ENCODE measurements at regions not wholly inside any gene's neighbourhood (a gene's known extent, or its start where the extent isn't known, plus 50 kb on each side); places are given as distances from the start of the nearest gene placed in this dataset.

DNA sequence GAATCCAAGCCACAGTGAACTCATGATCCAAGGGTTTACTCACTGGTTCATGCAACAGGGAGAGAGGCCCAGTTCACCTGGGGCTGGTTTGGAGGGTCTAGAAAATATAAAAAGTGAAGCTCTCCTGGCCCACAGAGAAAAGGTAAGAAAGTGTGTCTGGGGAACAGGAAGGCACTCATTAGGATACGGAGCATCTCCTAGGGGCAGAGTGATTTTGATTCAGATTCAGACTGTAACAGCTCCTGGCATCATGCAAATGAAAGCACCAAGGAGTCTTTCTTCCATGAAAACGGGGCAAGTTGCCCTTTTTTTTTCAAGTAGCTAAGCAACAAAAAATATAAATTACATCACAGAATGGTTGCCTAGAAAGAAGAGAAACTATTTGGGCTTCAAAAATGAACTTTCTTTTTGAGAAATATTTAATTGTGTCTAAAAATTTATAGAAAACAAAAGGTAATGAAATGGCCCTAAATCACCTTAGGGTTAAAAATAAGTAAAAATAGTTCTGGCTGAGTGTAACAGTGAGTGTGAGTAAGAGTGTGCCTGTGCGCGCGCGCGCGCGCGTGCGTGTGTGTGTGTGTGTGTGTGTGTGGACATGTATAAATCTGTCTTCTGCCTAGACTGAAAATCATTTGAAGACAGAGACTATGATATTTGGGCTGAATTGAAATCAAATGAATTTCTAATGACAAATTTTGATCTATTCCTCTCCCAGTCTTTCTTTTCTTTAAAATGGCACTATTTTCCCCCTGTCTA lies 177.8 kb upstream of the ZNF462 start:
- TF ChIP-seq POLR2A (IDR thresholded peaks at IDR 0.05; ENCODE audit: extremely low read depth, insufficient read length): no peak
- TF ChIP-seq CTCF (IDR thresholded peaks at IDR 0.05; ENCODE audit: low read depth, low read length): no peak
- no peak for TF ChIP-seq MYC (IDR thresholded peaks at IDR 0.05; ENCODE audit: low read depth, low read length)
- TF ChIP-seq, protein P1, sequence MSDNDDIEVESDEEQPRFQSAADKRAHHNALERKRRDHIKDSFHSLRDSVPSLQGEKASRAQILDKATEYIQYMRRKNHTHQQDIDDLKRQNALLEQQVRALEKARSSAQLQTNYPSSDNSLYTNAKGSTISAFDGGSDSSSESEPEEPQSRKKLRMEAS (IDR thresholded peaks at IDR 0.05; ENCODE audit: low read depth, low read length): no peak

All from NB4 (cell line).